IMR-90 (cell line): ENCODE measurements at regions not wholly inside any gene's neighbourhood (a gene's known extent, or its start where the extent isn't known, plus 50 kb on each side); places are given as distances from the start of the nearest gene placed in this dataset.

Experiments
- ATAC-seq: fragments of 200-7000 bp; cut with Tn5 transposase; 2 replicates; pipeline ENCODE4 v1.9.1; 2020; ENCODE audit warnings: low read depth, mild to moderate bottlenecking, moderate library complexity
- BruUV-seq: library from RNA; stranded (reverse); fragments of 400-500 nt; replicated peaks from 2 replicates; lab custom pipeline; 2021; lab: Mats Ljungman, UMichigan
- CTCF ChIA-PET: fragments of 300-600 bp; formaldehyde crosslinking; extraction: SDS; loops from one replicate; lab custom pipeline; 2021; ENCODE audit warnings: antibody characterized with exemption; lab: Yijun Ruan, JAX
- POLR2A ChIA-PET: fragments of 300-600 bp; sonication (Branson Sonifier 250); formaldehyde crosslinking; loops from one replicate; lab custom pipeline; 2022; ENCODE audit warnings: antibody characterized with exemption; ENCODE audit not compliant: unreplicated experiment; lab: Charles Lee
- DNase-seq: peaks from one replicate; pipeline ENCODE4 v3.0.0; 2013
- H2AFZ ChIP-seq: replicated peaks from 2 replicates; pipeline ENCODE3; 2013; ENCODE audit warnings: low read length, mild to moderate bottlenecking; ENCODE audit not compliant: poor library complexity
- H2AK5ac ChIP-seq: 2 replicates; pipeline ENCODE4 v1.6.1; 2013; ENCODE audit warnings: low read depth, low read length, inconsistent platforms
- H2AK9ac ChIP-seq: replicated peaks from 2 replicates; pipeline ENCODE3; 2013; ENCODE audit warnings: mild to moderate bottlenecking, low read depth, low read length, moderate library complexity; ENCODE audit not compliant: poor library complexity
- H2BK120ac ChIP-seq: 2 replicates; pipeline ENCODE4 v1.6.1; 2013; ENCODE audit warnings: low read depth, low read length, inconsistent platforms
- H2BK15ac ChIP-seq: 3 replicates; pipeline ENCODE4 v1.6.1; 2013; ENCODE audit warnings: low read depth, low read length, inconsistent platforms
- H2BK20ac ChIP-seq: 2 replicates; pipeline ENCODE4 v1.6.1; 2013; ENCODE audit warnings: low read depth, mild to moderate bottlenecking, inconsistent platforms, low read length, moderate library complexity
- H2BK5ac ChIP-seq: 2 replicates; pipeline ENCODE4 v1.6.1; 2013; ENCODE audit warnings: mild to moderate bottlenecking, low read depth, low read length, inconsistent platforms; ENCODE audit not compliant: poor library complexity, severe bottlenecking
- H3K14ac ChIP-seq: replicated peaks from 2 replicates; pipeline ENCODE4 v1.6.1; 2013; ENCODE audit warnings: low read depth, low read length, inconsistent platforms
- H3K18ac ChIP-seq: 2 replicates; pipeline ENCODE4 v1.6.1; 2013; ENCODE audit warnings: low read depth, low read length, control low read depth
- H3K23ac ChIP-seq: 2 replicates; pipeline ENCODE4 v1.6.1; 2013; ENCODE audit warnings: low read depth, low read length, inconsistent platforms
- H3K27ac ChIP-seq: 2 replicates; pipeline ENCODE4 v1.5.1; 2013; ENCODE audit warnings: mild to moderate bottlenecking, control low read depth, low read length; ENCODE audit not compliant: insufficient read depth
- H3K27me3 ChIP-seq: 2 replicates; pipeline ENCODE4 v1.6.1; 2013; ENCODE audit warnings: low read length; ENCODE audit not compliant: control insufficient read depth, insufficient read depth
- H3K36me3 ChIP-seq: 2 replicates; pipeline ENCODE4 v1.6.1; 2013; ENCODE audit warnings: low read length, mixed read lengths; ENCODE audit not compliant: control insufficient read depth, insufficient read depth
- H3K4ac ChIP-seq: 2 replicates; pipeline ENCODE4 v1.6.1; 2013; ENCODE audit warnings: low read depth, low read length, inconsistent platforms
- H3K4me1 ChIP-seq: 2 replicates; pipeline ENCODE4 v1.6.1; 2013; ENCODE audit warnings: low read length, mixed read lengths; ENCODE audit not compliant: control insufficient read depth, insufficient read depth
- H3K4me2 ChIP-seq: 2 replicates; pipeline ENCODE4 v1.6.1; 2013; ENCODE audit warnings: low read depth, mild to moderate bottlenecking, control low read depth, low read length, moderate library complexity
- H3K4me3 ChIP-seq: 2 replicates; pipeline ENCODE4 v1.5.1; 2013; ENCODE audit warnings: low read depth, mild to moderate bottlenecking, control low read depth, low read length, moderate library complexity; ENCODE audit not compliant: insufficient read depth
- H3K56ac ChIP-seq: 2 replicates; pipeline ENCODE4 v1.6.1; 2013; ENCODE audit warnings: low read length, inconsistent platforms; ENCODE audit not compliant: insufficient read depth; ENCODE audit errors: extremely low read depth
- H3K79me1 ChIP-seq, 2 experiments: 2 replicates each; pipeline ENCODE4 v1.6.1; 2013; ENCODE audit warnings: low read length in 2 of 2, inconsistent platforms in 1 of 2, low read depth in 1 of 2
- H3K9ac ChIP-seq: 2 replicates; pipeline ENCODE4 v1.6.1; 2013; ENCODE audit warnings: low read depth, low read length, control low read depth
- H3K9me1 ChIP-seq: 2 replicates; pipeline ENCODE4 v1.6.1; 2013; ENCODE audit warnings: low read length, inconsistent platforms; ENCODE audit not compliant: insufficient read depth
- H3K9me3 ChIP-seq: 2 replicates; pipeline ENCODE4 v1.6.1; 2013; ENCODE audit warnings: low read length; ENCODE audit not compliant: control insufficient read depth, insufficient read depth
- H4K20me1 ChIP-seq: 2 replicates; pipeline ENCODE4 v1.6.1; 2013; ENCODE audit warnings: low read length, inconsistent platforms; ENCODE audit not compliant: insufficient read depth
- H4K5ac ChIP-seq: 2 replicates; pipeline ENCODE4 v1.6.1; 2013; ENCODE audit warnings: mild to moderate bottlenecking, low read depth, low read length, control low read depth
- H4K8ac ChIP-seq, 2 experiments: 2 replicates each; pipeline ENCODE4 v1.6.1; 2013; ENCODE audit warnings: low read depth in 2 of 2, low read length in 2 of 2, control low read depth in 1 of 2, inconsistent platforms in 1 of 2
- H4K91ac ChIP-seq: 2 replicates; pipeline ENCODE4 v1.6.1; 2013; ENCODE audit warnings: low read depth, low read length, inconsistent platforms; ENCODE audit not compliant: insufficient read depth
- BHLHE40 ChIP-seq: fragments of 150-350 bp; IDR thresholded peaks from 2 replicates; pipeline ENCODE4 v1.6.1; 2016; ENCODE audit warnings: mild to moderate bottlenecking, low read depth, low read length
- CEBPB ChIP-seq: IDR thresholded peaks from 2 replicates; pipeline ENCODE4 v1.6.1; 2012; ENCODE audit warnings: low read depth, low read length, improper control_type of control experiment
- CHD1 ChIP-seq: IDR thresholded peaks from 2 replicates; pipeline ENCODE4 v1.6.1; 2012; ENCODE audit warnings: low read depth, low read length, improper control_type of control experiment
- CTCF ChIP-seq: conservative IDR thresholded peaks from 2 replicates; pipeline ENCODE4 v1.5.1; 2012; ENCODE audit warnings: mild to moderate bottlenecking, low read depth, low read length, improper control_type of control experiment
- FOS ChIP-seq: fragments of 150-350 bp; IDR thresholded peaks from 2 replicates; pipeline ENCODE4 v1.6.1; 2016; ENCODE audit warnings: low read depth, low read length
- MAFK ChIP-seq: IDR thresholded peaks from 2 replicates; pipeline ENCODE4 v1.6.1; 2012; ENCODE audit warnings: low read depth, low read length, improper control_type of control experiment
- MAZ ChIP-seq: IDR thresholded peaks from 2 replicates; pipeline ENCODE4 v1.6.1; 2012; ENCODE audit warnings: low read depth, mild to moderate bottlenecking, low read length, improper control_type of control experiment, moderate library complexity, borderline replicate concordance
- MXI1 ChIP-seq: IDR thresholded peaks from 2 replicates; pipeline ENCODE4 v1.6.1; 2012; ENCODE audit warnings: low read depth, mild to moderate bottlenecking, low read length, moderate library complexity, borderline replicate concordance
- NFE2L2 ChIP-seq: fragments of 150-350 bp; IDR thresholded peaks from 2 replicates; pipeline ENCODE4 v1.6.1; 2016; ENCODE audit warnings: low read depth, mild to moderate bottlenecking, low read length
- POLR2A ChIP-seq: IDR thresholded peaks from 2 replicates; pipeline ENCODE4 v1.6.1; 2012; ENCODE audit warnings: mild to moderate bottlenecking, low read depth, low read length
- RAD21 ChIP-seq: IDR thresholded peaks from 2 replicates; pipeline ENCODE4 v1.6.1; 2012; ENCODE audit warnings: low read length, improper control_type of control experiment
- RCOR1 ChIP-seq: IDR thresholded peaks from 2 replicates; pipeline ENCODE4 v1.6.1; 2012; ENCODE audit warnings: mild to moderate bottlenecking, low read length, improper control_type of control experiment; ENCODE audit not compliant: insufficient replicate concordance
- RFX5 ChIP-seq: IDR thresholded peaks from 2 replicates; pipeline ENCODE4 v1.8.0; 2012; ENCODE audit warnings: low read depth, mild to moderate bottlenecking, low read length, moderate library complexity
- SMC3 ChIP-seq: fragments of 150-350 bp; IDR thresholded peaks from 2 replicates; pipeline ENCODE4 v1.6.1; 2016; ENCODE audit warnings: low read depth, mild to moderate bottlenecking, antibody characterized with exemption, low read length, moderate library complexity
- WGBS, 2 experiments: methylation state at CpG; one replicate each; pipeline versions ENCODE4 v1.1.5 to v1.1.7; 2013; ENCODE audit warnings: missing lambda C conversion rate in 2 of 2; ENCODE audit not compliant: insufficient read length in 1 of 2; ENCODE audit errors: extremely low coverage in 2 of 2; 5-methylcytosine and 5-hydroxymethylcytosine counted together
- dilution Hi-C: fragments of 300-500 bp; cut with HindIII; formaldehyde crosslinking; loops from one replicate; pipeline ENCODE4 v1.14.3; 2018; ENCODE audit warnings: low sequenced_read_pairs; ENCODE audit not compliant: unreplicated experiment
- in situ Hi-C: fragments of 300-500 bp; cut with MboI; formaldehyde crosslinking; loops from 3 replicates; pipeline ENCODE4 v1.14.3; 2019; ENCODE audit warnings: low sequenced_read_pairs, inconsistent platforms, mixed read lengths
- intact Hi-C: fragments of 100-400 bp; cut with micrococcal nuclease; formaldehyde crosslinking; loops from 2 replicates; pipeline ENCODE4 v1.10.0; 2022
- TF ChIP-seq, protein P1 (sequence below): fragments of 150-350 bp; IDR thresholded peaks from 2 replicates; pipeline ENCODE4 v1.6.1; 2016; ENCODE audit warnings: low read depth, mild to moderate bottlenecking, low read length, moderate library complexity, borderline replicate concordance
- TF ChIP-seq, protein P2 (sequence below): fragments of 150-350 bp; IDR thresholded peaks from 2 replicates; pipeline ENCODE4 v1.6.1; 2017; ENCODE audit warnings: mild to moderate bottlenecking, antibody characterized with exemption, low read length, low read depth

DNA sequence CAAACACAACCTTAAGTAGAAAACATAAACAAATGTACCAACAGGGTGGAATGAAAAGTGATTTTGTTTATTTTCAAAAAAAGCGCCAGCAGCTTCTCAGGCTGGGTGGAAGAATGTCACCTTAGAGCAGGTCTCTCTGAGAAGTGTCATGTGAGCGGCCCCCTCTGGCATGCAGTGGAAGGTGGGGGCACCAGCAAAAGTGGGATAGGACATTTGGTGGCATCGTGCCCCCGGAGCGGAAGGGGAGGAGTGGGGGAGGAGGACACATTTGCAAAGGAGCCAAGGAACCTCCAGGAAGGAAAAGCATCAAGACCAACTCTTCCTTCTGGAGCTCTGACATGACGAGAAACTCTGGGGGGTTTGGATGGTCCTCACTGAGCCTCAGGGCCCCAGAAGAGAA lies 635.3 kb downstream of the UQCRFS1 start:
- no peak overlapping the region for H3K14ac ChIP-seq
- 22% methylated on average over 5 of the region's 6 CpGs; no CpG with 5 or more reads in 1 of the 2 experiments for WGBS, 2 experiments

More for the DNA sequence above, 635.3 kb downstream of the UQCRFS1 start:
- Histone ChIP-seq H3K4me2 (no peak overlapping the region), H4K91ac (no peak overlapping the region), H3K9ac (no peak overlapping the region), H3K56ac (no peak overlapping the region), H3K23ac (no peak overlapping the region), H3K27me3 (no peaks in the 10 kb centered on the region), H2BK15ac (no peak overlapping the region), H4K5ac (no peak overlapping the region), H2AFZ (no peak overlapping the region), H2BK120ac (no peak overlapping the region), H4K8ac (no peak overlapping the region), H3K4me1 (no peaks in the 10 kb centered on the region), H2BK20ac (no peak overlapping the region), H3K79me1 (no peaks in the 10 kb centered on the region), H3K27ac (no peak overlapping the region), H2BK5ac (no peak overlapping the region), H3K9me1 (no peaks in the 10 kb centered on the region), H4K20me1 (no peaks in the 10 kb centered on the region), H3K18ac (no peak overlapping the region), H2AK9ac (no peak overlapping the region), H3K4me3 (no peak overlapping the region), H3K4ac (no peak overlapping the region), H3K36me3 (no peaks in the 10 kb centered on the region), H2AK5ac (no peak overlapping the region), H3K9me3 (peaks cover 41% of the 10 kb centered on the region)
- in situ Hi-C loops (no loop called here), intact Hi-C loops (no loop called here), dilution Hi-C loops (no loop called here)
- no peak for TF ChIP-seq RCOR1
- TF ChIP-seq CHD1 = no peak
- TF ChIP-seq MAZ = no peak
- TF ChIP-seq CTCF = no peak
- TF ChIP-seq MAFK = no peak
- no peak for TF ChIP-seq RFX5
- no peak for TF ChIP-seq CEBPB
- TF ChIP-seq BHLHE40 = no peak
- no peak for TF ChIP-seq FOS
- TF ChIP-seq POLR2A = no peak
- no peak for TF ChIP-seq SMC3
- TF ChIP-seq, protein P1, sequence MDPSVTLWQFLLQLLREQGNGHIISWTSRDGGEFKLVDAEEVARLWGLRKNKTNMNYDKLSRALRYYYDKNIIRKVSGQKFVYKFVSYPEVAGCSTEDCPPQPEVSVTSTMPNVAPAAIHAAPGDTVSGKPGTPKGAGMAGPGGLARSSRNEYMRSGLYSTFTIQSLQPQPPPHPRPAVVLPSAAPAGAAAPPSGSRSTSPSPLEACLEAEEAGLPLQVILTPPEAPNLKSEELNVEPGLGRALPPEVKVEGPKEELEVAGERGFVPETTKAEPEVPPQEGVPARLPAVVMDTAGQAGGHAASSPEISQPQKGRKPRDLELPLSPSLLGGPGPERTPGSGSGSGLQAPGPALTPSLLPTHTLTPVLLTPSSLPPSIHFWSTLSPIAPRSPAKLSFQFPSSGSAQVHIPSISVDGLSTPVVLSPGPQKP = no peak
- TF ChIP-seq RAD21 = no peak
- TF ChIP-seq, protein P2, sequence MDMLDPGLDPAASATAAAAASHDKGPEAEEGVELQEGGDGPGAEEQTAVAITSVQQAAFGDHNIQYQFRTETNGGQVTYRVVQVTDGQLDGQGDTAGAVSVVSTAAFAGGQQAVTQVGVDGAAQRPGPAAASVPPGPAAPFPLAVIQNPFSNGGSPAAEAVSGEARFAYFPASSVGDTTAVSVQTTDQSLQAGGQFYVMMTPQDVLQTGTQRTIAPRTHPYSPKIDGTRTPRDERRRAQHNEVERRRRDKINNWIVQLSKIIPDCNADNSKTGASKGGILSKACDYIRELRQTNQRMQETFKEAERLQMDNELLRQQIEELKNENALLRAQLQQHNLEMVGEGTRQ = no peak
- TF ChIP-seq MXI1 = no peak
- TF ChIP-seq NFE2L2 = no peak
- CTCF ChIA-PET = no interaction called here
- POLR2A ChIA-PET = no interaction called here
- BruUV-seq = no TSS peak
- no peak for ATAC-seq
- DNase-seq = no peak
